BJ (cell line): ENCODE measurements at regions not wholly inside any gene's neighbourhood (a gene's known extent, or its start where the extent isn't known, plus 50 kb on each side); places are given as distances from the start of the nearest gene placed in this dataset.

ENCODE experiments used
- CTCF ChIA-PET: fragments of 350-600 bp; formaldehyde crosslinking; extraction: SDS; loops from one replicate; lab custom pipeline; 2021; ENCODE audit warnings: antibody characterized with exemption, inconsistent platforms; lab: Yijun Ruan, JAX
- POLR2A ChIA-PET: fragments of 300-600 bp; sonication (Branson Sonifier 250); formaldehyde crosslinking; extraction: SDS; loops from one replicate; lab custom pipeline; 2021; ENCODE audit warnings: antibody characterized with exemption; lab: Charles Lee
- DNase-seq: peaks from one replicate; pipeline ENCODE4 v3.0.0-alpha.2; 2011; ENCODE audit warnings: low read depth
- H3K27me3 ChIP-seq: 2 replicates; pipeline ENCODE4 v1.6.0; 2011; ENCODE audit warnings: low read length; ENCODE audit not compliant: control insufficient read depth, insufficient read depth
- H3K36me3 ChIP-seq: 2 replicates; pipeline ENCODE4 v1.5.1; 2011; ENCODE audit warnings: low read length; ENCODE audit not compliant: control insufficient read depth, insufficient read depth
- H3K4me3 ChIP-seq: 2 replicates; pipeline ENCODE4 v1.5.1; 2011; ENCODE audit warnings: low read depth, mild to moderate bottlenecking, control low read depth, low read length
- TF ChIP-seq, protein P1 (sequence below): IDR thresholded peaks from 2 replicates; pipeline ENCODE4 v1.5.1; 2011; ENCODE audit warnings: low read depth, mild to moderate bottlenecking, control low read depth, inconsistent platforms, low read length, moderate library complexity; ENCODE audit not compliant: insufficient read depth

DNA sequence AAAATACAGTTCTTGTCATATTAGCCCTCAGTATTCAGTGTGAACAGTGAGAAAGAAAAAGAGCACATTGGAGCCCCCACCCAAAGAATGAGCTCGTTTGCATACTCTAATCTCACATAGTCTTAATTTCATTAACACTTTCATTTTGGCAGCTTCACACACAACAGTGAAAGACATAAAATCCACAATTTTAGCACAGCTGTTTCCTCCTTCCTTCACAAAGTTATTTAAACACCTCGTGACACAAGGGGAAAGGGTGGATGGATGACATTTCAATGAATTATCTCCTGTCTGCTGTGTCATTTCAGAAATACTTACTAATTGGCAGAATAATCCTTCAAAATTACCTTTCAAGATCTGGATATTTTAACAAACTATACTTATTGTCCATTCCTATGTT, 299.3 kb downstream of the KCNJ2 start:
- no peak for DNase-seq
- ChIA-PET POLR2A (no interaction called here), CTCF (interaction anchor here (0.7 to 1.4 kb wide), 2 partner anchors 14 to 406 kb away, joined by 3 to 4 read pairs; no protein-coding TSS in a partner anchor)
- Histone ChIP-seq H3K36me3 (no peaks in the 10 kb centered on the region), H3K27me3 (no peaks in the 10 kb centered on the region), H3K4me3 (no peak overlapping the region)
- TF ChIP-seq, protein P1, sequence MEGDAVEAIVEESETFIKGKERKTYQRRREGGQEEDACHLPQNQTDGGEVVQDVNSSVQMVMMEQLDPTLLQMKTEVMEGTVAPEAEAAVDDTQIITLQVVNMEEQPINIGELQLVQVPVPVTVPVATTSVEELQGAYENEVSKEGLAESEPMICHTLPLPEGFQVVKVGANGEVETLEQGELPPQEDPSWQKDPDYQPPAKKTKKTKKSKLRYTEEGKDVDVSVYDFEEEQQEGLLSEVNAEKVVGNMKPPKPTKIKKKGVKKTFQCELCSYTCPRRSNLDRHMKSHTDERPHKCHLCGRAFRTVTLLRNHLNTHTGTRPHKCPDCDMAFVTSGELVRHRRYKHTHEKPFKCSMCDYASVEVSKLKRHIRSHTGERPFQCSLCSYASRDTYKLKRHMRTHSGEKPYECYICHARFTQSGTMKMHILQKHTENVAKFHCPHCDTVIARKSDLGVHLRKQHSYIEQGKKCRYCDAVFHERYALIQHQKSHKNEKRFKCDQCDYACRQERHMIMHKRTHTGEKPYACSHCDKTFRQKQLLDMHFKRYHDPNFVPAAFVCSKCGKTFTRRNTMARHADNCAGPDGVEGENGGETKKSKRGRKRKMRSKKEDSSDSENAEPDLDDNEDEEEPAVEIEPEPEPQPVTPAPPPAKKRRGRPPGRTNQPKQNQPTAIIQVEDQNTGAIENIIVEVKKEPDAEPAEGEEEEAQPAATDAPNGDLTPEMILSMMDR, result no peak

- no peak overlapping the region for H3K4me3 ChIP-seq
- ChIA-PET POLR2A (no interaction called here), CTCF (interaction anchor here (0.8 kb wide), 1 partner anchor 10 kb away, joined by 3 read pairs; no protein-coding TSS in a partner anchor)
- no peak for DNase-seq
- no peaks in the 10 kb centered on the region for H3K27me3 ChIP-seq
- TF ChIP-seq, protein P1, result no peak
- H3K36me3 ChIP-seq, result no peaks in the 10 kb centered on the region
Observed at GRCh38 chr17:70473049-70473448, 303.7 kb downstream of the KCNJ2 start.

DNA sequence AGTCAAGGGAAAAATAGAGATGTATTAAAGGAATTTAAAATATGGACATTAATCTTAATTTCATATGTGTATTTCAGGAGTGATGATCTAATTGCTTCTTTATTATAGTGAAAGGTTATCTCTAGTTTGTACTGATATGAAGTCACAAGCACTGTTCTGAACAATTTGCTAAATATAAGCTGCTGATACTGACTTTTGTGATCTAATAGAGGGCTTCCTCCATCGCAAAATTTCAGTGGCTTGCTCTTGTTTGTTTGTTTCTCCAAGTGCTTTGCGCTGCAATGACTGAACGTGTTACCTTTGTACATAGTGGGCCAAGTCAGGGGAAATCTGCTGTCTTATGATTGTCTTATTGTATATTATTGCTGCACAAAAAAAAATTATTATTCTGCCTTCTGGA, 307.0 kb downstream of the KCNJ2 start:
- TF ChIP-seq, protein P1, result no peak
- CTCF ChIA-PET, result no interaction called here

DNA sequence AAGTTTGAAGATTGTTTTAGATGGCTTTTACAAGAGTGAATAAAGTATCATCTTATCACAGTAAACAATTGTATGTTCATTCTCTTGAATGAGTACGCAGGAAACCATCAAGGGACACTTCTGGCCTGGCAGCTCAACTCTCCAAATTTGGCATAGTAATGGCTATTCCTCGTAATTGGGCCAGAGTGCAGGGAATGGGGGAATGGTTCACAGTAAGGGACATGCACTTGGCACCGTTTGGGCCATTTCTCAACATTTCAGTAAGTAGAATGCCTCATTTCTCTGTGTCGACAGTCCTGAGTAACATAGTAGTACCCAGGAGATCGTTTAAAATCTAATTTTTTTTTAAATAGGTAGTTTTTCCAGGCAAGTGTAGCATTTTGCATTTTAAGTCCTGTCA, 309.6 kb downstream of the KCNJ2 start:
- POLR2A ChIA-PET, result no interaction called here
- TF ChIP-seq, protein P1, result no peak
- no peaks in the 10 kb centered on the region for H3K36me3 ChIP-seq
- H3K27me3 ChIP-seq, result no peaks in the 10 kb centered on the region
- CTCF ChIA-PET, result no interaction called here
- no peak for DNase-seq
- no peak overlapping the region for H3K4me3 ChIP-seq

More for the DNA sequence above, 307.0 kb downstream of the KCNJ2 start:
- POLR2A ChIA-PET, result no interaction called here
- no peaks in the 10 kb centered on the region for H3K36me3 ChIP-seq
- H3K27me3 ChIP-seq, result no peaks in the 10 kb centered on the region
- no peak overlapping the region for H3K4me3 ChIP-seq
- no peak for DNase-seq

- no peaks in the 10 kb centered on the region for H3K27me3 ChIP-seq
- H3K4me3 ChIP-seq, result no peak overlapping the region
- TF ChIP-seq, protein P1, result no peak
- POLR2A ChIA-PET, result no interaction called here
- DNase-seq, result no peak
- no peaks in the 10 kb centered on the region for H3K36me3 ChIP-seq
- CTCF ChIA-PET, result interaction anchor here (0.6 kb wide), 1 partner anchor 19 kb away, joined by 4 read pairs; no protein-coding TSS in a partner anchor
Observed at GRCh38 chr17:70479779-70480178, 310.4 kb downstream of the KCNJ2 start.
